K562 (cell line): ENCODE measurements at regions not wholly inside any gene's neighbourhood (a gene's known extent, or its start where the extent isn't known, plus 50 kb on each side); places are given as distances from the start of the nearest gene placed in this dataset.

Experiments
- ATAC-seq: fragments of 200-7000 bp; cut with Tn5 transposase; 3 replicates; pipeline ENCODE4 v1.9.1; 2020; ENCODE audit warnings: moderate library complexity
- BruUV-seq: library from RNA; stranded (reverse); fragments of 400-500 nt; replicated peaks from 2 replicates; lab custom pipeline; 2021; lab: Mats Ljungman, UMichigan
- CTCF ChIA-PET: fragments of 300-600 bp; formaldehyde crosslinking; extraction: SDS; loops from one replicate; lab custom pipeline; 2021; ENCODE audit warnings: low intra/inter-chr PET ratio; lab: Yijun Ruan, JAX
- POLR2A ChIA-PET: fragments of 300-600, 350-650 bp; sonication (Branson Sonifier 250); formaldehyde crosslinking; extraction: SDS; loops from one replicate; lab custom pipeline; 2021; ENCODE audit warnings: antibody characterized with exemption, inconsistent platforms; lab: Yijun Ruan, JAX
- DNase-seq, 4 experiments: peaks; one replicate each; pipeline versions ENCODE4 v3.0.0 to v3.0.0-alpha.2; 2011 to 2018; ENCODE audit warnings: low spot score in 3 of 4, mixed read lengths in 3 of 4; ENCODE audit errors: extremely low read depth in 1 of 4
- FAIRE-seq: peaks from 2 replicates; lab custom pipeline; 2011; peaks lifted over from hg19 to GRCh38; lab: Jason Lieb, UNC
- H2AFZ ChIP-seq: 2 replicates; pipeline ENCODE4 v1.6.0; 2011; ENCODE audit warnings: low read depth, low read length, control low read depth, inconsistent platforms
- H3K27ac ChIP-seq: fragments of 200-600 bp; 3 replicates; pipeline ENCODE4 v1.8.0; 2011; ENCODE audit warnings: low read depth, mild to moderate bottlenecking, control low read depth, inconsistent platforms, low read length, moderate library complexity, mixed read lengths; ENCODE audit errors: extremely low read depth
- H3K27me3 ChIP-seq, 2 experiments: fragments of 300-600 bp in 1 of 2; 2 replicates in 1 of 2; 3 replicates in 1 of 2; pipeline versions ENCODE4 v1.6.0 to v1.8.0; 2011; ENCODE audit warnings: inconsistent platforms in 2 of 2, low read length in 2 of 2, mild to moderate bottlenecking in 1 of 2, mixed read lengths in 1 of 2, moderate library complexity in 1 of 2; ENCODE audit not compliant: control insufficient read depth in 2 of 2, insufficient read depth in 2 of 2
- H3K36me3 ChIP-seq: fragments of 300-600 bp; 3 replicates; pipeline ENCODE4 v1.8.0; 2011; ENCODE audit warnings: mild to moderate bottlenecking, low read length, inconsistent platforms; ENCODE audit not compliant: control insufficient read depth, insufficient read depth
- H3K4me1 ChIP-seq, 2 experiments: fragments of 200-600 bp in 1 of 2; replicated peaks in 1 of 2; 2 replicates in 1 of 2; 3 replicates in 1 of 2; pipeline versions ENCODE4 v1.5.1 to v1.8.0; 2011; ENCODE audit warnings: inconsistent platforms in 2 of 2, low read length in 2 of 2, mild to moderate bottlenecking in 1 of 2, mixed read lengths in 1 of 2, moderate library complexity in 1 of 2; ENCODE audit not compliant: control insufficient read depth in 2 of 2, insufficient read depth in 2 of 2
- H3K4me2 ChIP-seq: 2 replicates; pipeline ENCODE4 v1.6.1; 2011; ENCODE audit warnings: low read length, control low read depth, inconsistent platforms, mixed read lengths; ENCODE audit not compliant: insufficient read depth
- H3K4me3 ChIP-seq: fragments of 200-600 bp; sonication (generic), shearing (Covaris generic); 2 replicates; pipeline ENCODE4 v1.5.1; 2016; ENCODE audit warnings: control low read depth, inconsistent platforms
- H3K79me2 ChIP-seq: fragments of 200-600 bp; 3 replicates; pipeline ENCODE4 v1.8.0; 2011; ENCODE audit warnings: low read length, inconsistent platforms; ENCODE audit not compliant: control insufficient read depth, insufficient read depth
- H3K9ac ChIP-seq, 2 experiments: 2 replicates each; pipeline versions ENCODE4 v1.6.0 to v1.6.1; 2011; ENCODE audit warnings: low read depth in 2 of 2, low read length in 2 of 2, control low read depth in 1 of 2, inconsistent platforms in 1 of 2, mild to moderate bottlenecking in 1 of 2, mixed read lengths in 1 of 2; ENCODE audit not compliant: insufficient read depth in 1 of 2
- H3K9me1 ChIP-seq: one replicate; pipeline ENCODE4 v1.6.0; 2011; ENCODE audit warnings: inconsistent platforms, mild to moderate bottlenecking, low read length, moderate library complexity; ENCODE audit not compliant: control insufficient read depth, insufficient read depth
- H3K9me3 ChIP-seq: replicated peaks from 2 replicates; pipeline ENCODE4 v1.5.1; 2011; ENCODE audit warnings: low read depth, low read length, inconsistent platforms; ENCODE audit not compliant: control insufficient read depth, insufficient read depth
- H4K20me1 ChIP-seq: replicated peaks from 2 replicates; pipeline ENCODE4 v1.6.1; 2011; ENCODE audit warnings: low read length, inconsistent platforms, mixed read lengths; ENCODE audit not compliant: control insufficient read depth, insufficient read depth
- HMG20B ChIP-seq: fragments of 250-450 bp; sonication (Bioruptor Pico); IDR thresholded peaks from 2 replicates; pipeline ENCODE4 v1.5.0; 2021; ENCODE audit warnings: mild to moderate bottlenecking
- HNRNPK ChIP-seq: fragments of 200-400 bp; formaldehyde crosslinking; IDR thresholded peaks from one replicate; pipeline ENCODE4 v1.6.1; 2018; ENCODE audit warnings: mild to moderate bottlenecking, low read depth, low read length; ENCODE audit not compliant: poor library complexity, severe bottlenecking
- KAT7 ChIP-seq: sonication (generic); formaldehyde crosslinking; IDR thresholded peaks from 2 replicates; pipeline ENCODE4 v1.8.0; 2022; ENCODE audit warnings: missing genetic modification reagents, mild to moderate bottlenecking, borderline replicate concordance
- NFE2L1 ChIP-seq: fragments of 450-650 bp; IDR thresholded peaks from 2 replicates; pipeline ENCODE4 v1.6.1; 2016; ENCODE audit warnings: missing genetic modification characterization, low read depth, mild to moderate bottlenecking, missing compliant biosample characterization, moderate library complexity, borderline replicate concordance
- SMAD4 ChIP-seq: fragments of 250-450 bp; sonication (Bioruptor Pico); conservative IDR thresholded peaks from 2 replicates; pipeline ENCODE4 v1.8.0; 2021; ENCODE audit warnings: inconsistent platforms, mild to moderate bottlenecking, moderate library complexity
- SMARCB1 ChIP-seq: IDR thresholded peaks from 2 replicates; pipeline ENCODE4 v1.6.1; 2011; ENCODE audit warnings: improper control_type of control experiment, low read depth; ENCODE audit not compliant: insufficient read length
- ZNF121 ChIP-seq: sonication (generic); formaldehyde crosslinking; conservative IDR thresholded peaks from 2 replicates; pipeline ENCODE4 v1.8.0; 2022; ENCODE audit warnings: missing genetic modification reagents
- WGBS: fragments of 100-300 bp; shearing (Covaris generic); methylation state at CpG from one replicate; pipeline ENCODE4 v1.1.6; 2016; ENCODE audit warnings: low coverage, mixed read lengths; ENCODE audit not compliant: insufficient coverage; ENCODE audit errors: missing lambda C conversion rate; 5-methylcytosine and 5-hydroxymethylcytosine counted together
- in situ Hi-C: fragments of 300-500 bp; cut with MboI; formaldehyde crosslinking; loops from 4 replicates; pipeline ENCODE4 v1.15.0; 2018; ENCODE audit warnings: inconsistent platforms, mixed read lengths
- intact Hi-C: fragments of 100-400 bp; cut with micrococcal nuclease; formaldehyde crosslinking; loops from 2 replicates; pipeline ENCODE4 v1.14.2; 2022

DNA sequence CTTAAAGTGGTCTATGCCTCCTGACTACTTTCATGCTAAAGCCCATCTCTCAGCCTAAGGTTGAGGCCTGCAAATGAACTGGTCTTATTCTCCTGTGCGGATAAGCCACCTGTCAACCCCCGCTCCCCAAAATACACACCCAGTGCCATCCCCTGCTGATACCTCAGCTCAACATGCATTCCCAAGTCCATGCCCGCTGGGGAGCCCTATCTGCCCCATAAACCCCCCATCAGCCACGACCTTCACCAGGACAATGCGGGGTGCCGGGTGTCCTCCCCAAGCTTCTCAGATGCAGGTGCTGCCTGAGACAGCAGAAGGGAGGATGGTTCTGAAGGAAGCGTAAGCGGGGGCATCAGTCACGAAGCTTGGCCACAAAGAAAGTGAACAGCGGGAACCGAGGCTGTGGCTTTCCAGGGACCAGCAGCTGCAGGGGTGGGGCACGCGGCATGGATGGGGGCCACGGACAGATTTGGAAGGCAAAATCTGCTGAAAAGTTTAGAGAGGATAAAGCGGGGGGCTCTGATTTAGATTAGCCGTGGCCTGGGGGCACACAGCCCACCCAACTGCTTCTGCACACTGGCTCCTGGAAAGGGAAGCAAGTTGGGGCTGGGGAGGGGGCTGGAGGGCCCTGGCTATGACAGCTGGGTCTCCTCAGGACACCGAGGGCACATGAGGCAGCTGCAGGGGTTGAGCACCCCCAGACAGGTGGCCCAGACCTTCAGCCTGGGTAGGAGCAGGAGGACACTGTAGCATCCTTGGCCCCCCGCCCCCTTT, 1391.9 kb downstream of the TBC1D22A start:
- Histone ChIP-seq H3K4me3 (no peak overlapping the region), H3K9me3 (no peaks in the 10 kb centered on the region), H3K4me2 (no peak overlapping the region), H3K27ac (no peak overlapping the region), H3K4me1 (no peaks in the 10 kb centered on the region), H2AFZ (no peak overlapping the region), H3K79me2 (no peaks in the 10 kb centered on the region), H3K9ac (no peak overlapping the region), H3K27me3 (no peaks in the 10 kb centered on the region; a peak in 1 of 5 replicates), H3K9me1 (no peaks in the 10 kb centered on the region), H4K20me1 (no peaks in the 10 kb centered on the region)
- BruUV-seq = no TSS peak
- WGBS = 5% methylated on average over 9 of the region's 18 CpGs
- intact Hi-C loops = no loop called here
- DNase-seq = no peak
- POLR2A ChIA-PET = no interaction called here
- FAIRE-seq = no peak
- in situ Hi-C loops = no loop called here
- ATAC-seq = no peak
- CTCF ChIA-PET = no interaction called here
- TF ChIP-seq HNRNPK = no peak
- TF ChIP-seq HMG20B (CRISPR knock-in tag) = no peak
- TF ChIP-seq ZNF121 (CRISPR knock-in tag) = no peak
- no peak for TF ChIP-seq SMARCB1
- no peak for TF ChIP-seq SMAD4 (CRISPR knock-in tag)
- no peak for TF ChIP-seq KAT7 (CRISPR knock-in tag)
- no peak for TF ChIP-seq NFE2L1 (tag)
- TF ChIP-seq, all 486 proteins: peak for 0
- H3K36me3 ChIP-seq = no peaks in the 10 kb centered on the region
